ENCODE measurements at regions not wholly inside any gene's neighbourhood (a gene's known extent, or its start where the extent isn't known, plus 50 kb on each side); places are given as distances from the start of the nearest gene placed in this dataset.

- peaks cover 12% of the 10 kb centered on the region for H3K4me1 Mint-ChIP-seq
- peak overlapping the region; percentile 70 for H3K4me3 Mint-ChIP-seq
- no peak for TF ChIP-seq CTCF (IDR thresholded peaks at IDR 0.05)
- POLR2A ChIA-PET = no interaction called here
- peaks cover 48% of the 10 kb centered on the region for H3K27me3 Mint-ChIP-seq
- H3K36me3 Mint-ChIP-seq (ENCODE audit: low read depth) = no peaks in the 10 kb centered on the region
- H3K9me3 Mint-ChIP-seq = no peaks in the 10 kb centered on the region
- ATAC-seq (ENCODE audit: low read depth) (no peak), DNase-seq (no peak)
- CTCF ChIA-PET = interaction anchor here (0.8 to 1.7 kb wide), 8 partner anchors 9 to 1343 kb away, joined by 3 to 6 read pairs (median 3); no protein-coding TSS in a partner anchor
- H3K27ac Mint-ChIP-seq = no peak overlapping the region
- intact Hi-C loops (cut with micrococcal nuclease) = loop anchor here (5.0 kb wide), 2 partner anchors 1245 to 1395 kb away; partner anchors contain the start of gene HOXA1
Measured at GRCh38 chr7:25852211-25852938, 299.6 kb upstream of the NFE2L3 start.

- H3K4me3 Mint-ChIP-seq = no peak overlapping the region
- ChIA-PET CTCF (interaction anchor here (1.7 kb wide), 1 partner anchor 1330 kb away, joined by 3 read pairs; no protein-coding TSS in a partner anchor), POLR2A (no interaction called here)
- DNase-seq (no peak), ATAC-seq (ENCODE audit: low read depth) (no peak)
- H3K4me1 Mint-ChIP-seq = peaks cover 12% of the 10 kb centered on the region
- H3K27me3 Mint-ChIP-seq = peaks cover 48% of the 10 kb centered on the region
- TF ChIP-seq CTCF (IDR thresholded peaks at IDR 0.05) = no peak
- intact Hi-C loops (cut with micrococcal nuclease) = loop anchor here (5.0 kb wide), 2 partner anchors 1244 to 1394 kb away; partner anchors contain the start of gene HOXA1
- H3K9me3 Mint-ChIP-seq = no peaks in the 10 kb centered on the region
- no peaks in the 10 kb centered on the region for H3K36me3 Mint-ChIP-seq (ENCODE audit: low read depth)
- no peak overlapping the region for H3K27ac Mint-ChIP-seq
Measured at GRCh38 chr7:25852939-25853271, 299.1 kb upstream of the NFE2L3 start.

GRCh38 chr7:25853314-25853713, 298.7 kb upstream of the NFE2L3 start:
- H3K27me3 Mint-ChIP-seq = peaks cover 48% of the 10 kb centered on the region
- ATAC-seq (ENCODE audit: low read depth) (no peak), DNase-seq (no peak)
- POLR2A ChIA-PET = no interaction called here
- no peaks in the 10 kb centered on the region for H3K36me3 Mint-ChIP-seq (ENCODE audit: low read depth)
- peaks cover 12% of the 10 kb centered on the region for H3K4me1 Mint-ChIP-seq
- CTCF ChIA-PET = interaction anchor here (1.4 kb wide), 1 partner anchor 1333 kb away, joined by 4 read pairs; no protein-coding TSS in a partner anchor
- intact Hi-C loops (cut with micrococcal nuclease) = loop anchor here (5.0 kb wide), 2 partner anchors 1244 to 1394 kb away; partner anchors contain the start of gene HOXA1
- no peak overlapping the region for H3K27ac Mint-ChIP-seq
- H3K9me3 Mint-ChIP-seq = no peaks in the 10 kb centered on the region
- H3K4me3 Mint-ChIP-seq = no peak overlapping the region
- no peak for TF ChIP-seq CTCF (IDR thresholded peaks at IDR 0.05)

GRCh38 chr7:25854059-25854458, 297.9 kb upstream of the NFE2L3 start:
- ChIA-PET CTCF (interaction anchor here (1.0 to 1.4 kb wide), 2 partner anchors 1307 to 1333 kb away, joined by 4 read pairs; no protein-coding TSS in a partner anchor), POLR2A (no interaction called here)
- Mint-ChIP-seq H3K4me3 (no peak overlapping the region), H3K27ac (no peak overlapping the region), H3K27me3 (peaks cover 52% of the 10 kb centered on the region), H3K4me1 (peaks cover 12% of the 10 kb centered on the region), H3K36me3 (ENCODE audit: low read depth) (no peaks in the 10 kb centered on the region), H3K9me3 (no peaks in the 10 kb centered on the region)
- DNase-seq = no peak
- no peak for TF ChIP-seq CTCF (IDR thresholded peaks at IDR 0.05)
- intact Hi-C loops (cut with micrococcal nuclease) = loop anchor here (5.0 kb wide), 2 partner anchors 1243 to 1393 kb away; partner anchors contain the start of gene HOXA1
- ATAC-seq (ENCODE audit: low read depth) = no peak
